ENCODE measurements at regions not wholly inside any gene's neighbourhood (a gene's known extent, or its start where the extent isn't known, plus 50 kb on each side); places are given as distances from the start of the nearest gene placed in this dataset.

- DNase-seq (ENCODE audit: low read depth): peak; percentile 62
Observed at GRCh38 chr5:13567819-13568218, 376.7 kb downstream of the DNAH5 start.

- DNase-seq (ENCODE audit: low read depth): peak; percentile 85
Observed at GRCh38 chr5:13566871-13567339, 377.6 kb downstream of the DNAH5 start.

GRCh38 chr5:13558408-13558807, 386.1 kb downstream of the DNAH5 start:
- no peak for DNase-seq (ENCODE audit: low read depth)

GRCh38 chr5:13553896-13554295, 390.6 kb downstream of the DNAH5 start:
- no peak for DNase-seq (ENCODE audit: low read depth)

DNA sequence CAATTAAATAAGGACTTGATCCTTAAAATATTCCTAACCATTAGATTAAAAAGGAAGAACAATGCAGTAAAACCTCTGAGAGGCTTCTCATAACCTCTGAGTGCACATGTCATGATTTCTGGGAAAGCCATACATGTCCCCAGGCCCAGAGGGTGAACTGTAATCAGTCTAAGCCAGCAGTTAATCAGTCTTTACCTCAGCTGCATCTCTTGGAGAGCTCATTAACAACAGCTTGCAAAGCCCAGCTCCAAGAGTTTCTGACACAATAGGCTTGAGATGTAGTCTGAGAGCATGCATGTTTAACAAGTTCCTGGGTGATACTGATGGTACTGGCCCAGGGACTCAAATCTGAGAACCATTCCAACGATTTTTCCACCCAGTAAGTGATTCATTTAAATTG, 392.1 kb downstream of the DNAH5 start:
- no peak for DNase-seq (ENCODE audit: low read depth)

- DNase-seq (ENCODE audit: low read depth): no peak
Observed at GRCh38 chr5:13551645-13552044, 392.8 kb downstream of the DNAH5 start.

DNA sequence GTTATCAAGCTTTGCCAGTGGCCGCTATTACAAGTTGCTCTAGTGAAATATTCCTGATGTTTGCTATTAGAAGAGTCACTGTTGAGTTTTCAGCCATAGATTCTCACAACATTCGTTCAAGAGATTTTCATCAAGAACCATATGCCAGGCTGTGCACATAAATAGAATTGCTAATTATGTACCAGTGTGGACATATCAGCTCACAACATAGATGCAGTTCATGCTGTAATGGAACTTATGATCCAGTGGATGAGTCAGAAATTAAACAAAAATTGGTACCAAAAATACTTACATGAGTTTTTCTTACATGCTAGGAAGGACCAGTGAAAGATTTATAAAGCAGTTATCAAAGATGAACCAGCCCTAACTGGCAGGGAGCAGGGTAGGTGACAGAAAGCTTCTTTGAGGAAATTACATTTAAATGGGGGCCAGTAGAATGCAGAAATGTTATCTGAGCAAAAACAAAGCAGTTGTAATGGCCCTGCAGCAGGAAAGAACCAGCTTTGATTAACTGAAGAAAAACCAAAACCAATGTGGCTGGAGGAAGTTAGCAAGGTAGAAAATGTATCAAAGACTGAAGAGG, 404.2 kb downstream of the DNAH5 start:
- DNase-seq (ENCODE audit: low read depth): no peak

DNA sequence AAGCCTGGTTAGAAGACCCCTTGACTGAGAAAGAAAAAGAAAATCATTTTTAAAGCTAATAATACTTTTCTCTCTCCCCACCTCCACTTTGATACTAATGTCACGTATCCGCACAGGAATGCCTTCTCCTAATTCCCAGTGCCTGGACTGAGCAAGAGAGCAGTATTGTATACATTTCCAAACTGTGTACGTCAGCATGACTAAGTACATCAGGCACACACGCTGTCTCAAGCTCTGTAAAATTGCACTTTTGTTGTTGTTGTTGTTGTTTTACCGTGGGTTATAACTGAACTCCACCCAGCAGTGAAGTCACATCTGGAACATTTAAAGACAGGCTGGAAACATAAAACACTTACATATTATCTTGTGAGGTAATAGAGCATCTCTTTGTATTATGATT, 407.6 kb downstream of the DNAH5 start:
- DNase-seq (ENCODE audit: low read depth): peak; percentile 36

DNA sequence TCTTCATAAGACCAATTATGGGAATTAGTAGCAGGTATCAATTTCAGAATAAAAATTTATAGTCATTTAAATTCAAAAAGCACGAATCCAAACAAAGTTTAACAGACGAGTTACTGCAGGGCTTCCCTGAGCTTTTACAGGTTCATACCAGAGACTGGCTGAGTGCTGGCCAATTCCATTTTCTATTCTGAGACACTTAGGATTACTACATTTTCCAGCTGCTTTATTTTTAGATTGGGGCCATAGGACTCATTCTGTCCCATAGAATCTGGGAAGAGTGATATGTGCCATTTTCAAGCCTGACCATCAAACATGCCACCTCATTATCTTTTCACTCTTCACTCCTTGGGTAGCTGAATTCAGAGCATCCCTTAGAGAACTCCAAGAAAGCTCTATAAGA, 410.7 kb downstream of the DNAH5 start:
- DNase-seq (ENCODE audit: low read depth): no peak

- DNase-seq (ENCODE audit: low read depth): peak; percentile 6
Observed at GRCh38 chr5:13529300-13529699, 415.2 kb downstream of the DNAH5 start.

DNA sequence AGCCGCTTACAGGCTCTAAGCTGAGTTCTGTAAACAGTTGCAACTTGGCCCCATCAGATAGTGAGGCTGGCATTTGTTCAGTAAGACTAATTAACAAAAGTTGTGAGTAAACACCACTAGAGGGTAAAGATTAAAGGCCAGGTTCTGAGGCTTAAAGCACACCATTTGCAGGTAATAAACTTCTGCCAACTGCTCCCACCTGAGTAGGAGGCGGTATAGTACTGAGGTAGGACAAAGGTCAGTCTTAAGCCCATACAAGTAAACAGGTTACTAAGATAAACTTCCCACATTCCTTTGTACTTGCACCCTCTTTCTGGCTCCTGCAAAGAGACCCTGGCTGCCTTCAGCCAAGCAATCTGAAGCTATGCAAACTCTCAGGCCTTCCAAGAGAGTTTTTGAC, 419.6 kb downstream of the DNAH5 start:
- DNase-seq (ENCODE audit: low read depth): no peak

DNA sequence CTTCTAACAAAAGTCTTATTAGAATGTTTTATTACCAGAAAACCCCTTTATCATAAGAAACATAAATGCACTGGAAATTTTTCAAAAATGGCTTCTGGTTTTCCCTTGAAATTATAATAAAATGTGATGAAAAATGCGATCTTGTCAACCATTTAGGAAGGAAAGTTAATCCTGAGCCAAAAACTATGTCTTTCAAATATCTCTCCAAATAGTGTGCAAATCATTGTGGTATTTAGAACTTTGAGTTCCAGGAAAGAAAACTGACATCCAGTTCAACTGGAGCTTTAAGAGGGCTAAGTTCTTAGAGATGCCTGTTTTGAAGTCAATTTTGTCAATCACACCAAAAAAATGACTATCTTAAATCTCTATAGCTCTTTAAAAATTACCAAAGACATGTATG, 425.4 kb downstream of the DNAH5 start:
- DNase-seq (ENCODE audit: low read depth): no peak

DNA sequence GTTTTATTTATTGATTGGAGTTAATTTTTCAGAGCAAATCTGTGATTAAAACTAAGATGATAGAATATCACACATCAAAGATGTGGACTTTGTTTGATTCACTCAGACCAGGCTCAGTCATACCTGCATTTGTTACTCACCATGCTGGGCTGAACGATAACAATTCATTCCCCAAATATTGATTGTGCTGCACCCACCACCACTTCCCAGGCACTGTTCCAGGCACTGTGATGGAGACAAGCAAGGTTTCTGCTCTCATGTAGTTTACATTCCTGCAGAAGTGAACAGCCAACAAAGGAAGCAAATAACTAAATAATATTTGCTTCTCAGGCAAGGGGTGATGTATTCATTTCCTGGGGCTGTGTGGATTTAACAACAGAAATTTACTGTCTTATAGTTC, 428.3 kb downstream of the DNAH5 start:
- no peak for DNase-seq (ENCODE audit: low read depth)

GRCh38 chr5:13511442-13511841, 433.0 kb downstream of the DNAH5 start:
- no peak for DNase-seq (ENCODE audit: low read depth)

DNA sequence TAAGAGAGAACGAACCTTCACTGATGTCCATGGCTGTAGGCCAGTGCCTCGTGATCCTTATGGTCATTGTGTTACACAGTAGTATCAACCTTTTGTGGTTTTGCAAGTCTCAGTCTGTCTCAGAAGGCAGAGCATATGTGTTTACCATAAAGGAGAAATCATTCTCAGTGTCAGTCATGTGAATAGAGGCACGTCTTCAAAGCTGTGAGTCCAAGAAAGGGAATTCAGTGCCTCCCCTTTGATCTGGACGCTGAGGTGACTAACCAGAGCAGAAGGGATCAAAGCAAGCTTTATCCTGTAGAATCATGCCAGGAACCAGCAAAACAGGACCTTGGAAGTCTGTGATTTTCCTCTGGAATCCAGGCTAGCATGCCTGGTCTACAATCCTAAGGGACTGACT, 433.9 kb downstream of the DNAH5 start:
- DNase-seq (ENCODE audit: low read depth): no peak

DNA sequence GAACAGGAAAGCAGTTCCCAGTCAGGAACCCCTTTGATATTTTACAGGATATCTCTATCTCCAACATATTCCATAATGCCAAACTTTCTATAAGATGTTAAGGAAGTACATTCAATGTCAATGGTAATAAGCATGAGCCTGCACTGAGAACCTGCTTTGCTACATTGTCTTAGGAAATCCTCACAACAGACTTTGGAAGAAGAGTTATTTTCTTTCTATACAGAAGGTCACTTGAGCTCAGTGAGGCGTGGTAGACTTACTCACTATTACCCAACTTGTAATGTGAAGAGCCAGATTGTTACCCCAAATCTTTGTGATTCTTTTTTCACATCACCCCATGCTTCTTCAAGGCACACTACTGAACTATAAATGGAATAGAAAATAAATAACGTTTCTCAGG, 435.9 kb downstream of the DNAH5 start:
- no peak for DNase-seq (ENCODE audit: low read depth)

- DNase-seq (ENCODE audit: low read depth): no peak
Observed at GRCh38 chr5:13505326-13505725, 439.2 kb downstream of the DNAH5 start.

DNA sequence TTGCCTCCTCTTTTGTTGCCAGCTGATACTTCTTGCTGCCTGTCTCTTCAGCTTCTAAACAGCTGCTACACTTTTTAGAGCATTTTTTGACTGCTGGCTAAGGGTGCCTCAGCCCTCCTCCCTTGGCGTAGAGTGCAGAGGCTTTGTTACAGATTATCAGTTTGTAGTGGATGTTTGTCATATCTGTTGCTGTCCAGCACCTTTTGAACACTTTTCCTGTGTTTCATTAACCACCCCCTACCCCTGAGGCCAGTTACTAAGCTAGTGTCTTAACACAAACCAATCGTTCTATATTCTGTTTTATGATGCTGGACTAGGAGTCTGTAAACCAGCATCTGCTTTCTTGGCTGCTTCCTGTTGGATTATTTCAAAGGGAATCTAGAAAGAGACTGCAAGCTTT, 441.5 kb downstream of the DNAH5 start:
- no peak for DNase-seq (ENCODE audit: low read depth)

GRCh38 chr5:13501176-13501575, 443.3 kb downstream of the DNAH5 start:
- peak; percentile 10 for DNase-seq (ENCODE audit: low read depth)

- DNase-seq (ENCODE audit: low read depth): no peak
Observed at GRCh38 chr5:13498279-13498678, 446.2 kb downstream of the DNAH5 start.

DNA sequence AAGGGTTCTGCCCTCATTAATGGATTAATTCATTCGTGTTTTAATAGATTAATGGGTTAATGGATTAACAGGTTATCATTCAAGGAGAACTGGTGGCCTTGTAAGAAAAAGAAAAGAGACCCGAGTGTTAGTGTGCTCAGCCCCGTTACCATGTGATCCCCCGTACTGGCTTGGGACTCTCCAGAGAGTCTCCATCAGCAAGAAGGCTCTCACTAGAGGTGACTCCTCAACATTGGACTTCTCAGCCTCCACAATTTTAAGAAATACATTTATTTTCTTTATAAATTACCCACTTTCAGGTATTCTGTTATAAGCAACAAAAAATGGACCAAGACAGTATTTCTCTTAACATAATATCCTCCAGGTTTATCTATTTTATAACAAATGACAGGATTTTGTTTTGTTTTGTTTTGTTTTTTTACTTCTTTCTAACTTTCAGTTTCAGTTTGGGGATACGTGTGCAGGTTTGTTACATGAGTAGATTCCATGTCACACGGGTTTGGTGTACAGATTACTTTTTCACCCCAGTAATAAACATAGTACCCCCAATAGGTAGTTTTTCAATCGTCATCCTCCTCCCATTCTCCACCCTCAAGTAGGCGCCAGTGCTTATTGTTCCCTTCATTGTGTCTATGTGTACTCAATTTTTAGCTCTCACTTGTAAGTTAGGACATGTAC, 456.1 kb downstream of the DNAH5 start:
- no peak for DNase-seq (ENCODE audit: low read depth)

GRCh38 chr5:13480834-13481233, 463.7 kb downstream of the DNAH5 start:
- DNase-seq (ENCODE audit: low read depth): peak; percentile 1

- DNase-seq (ENCODE audit: low read depth): peak; percentile 44
Observed at GRCh38 chr5:13478831-13479465, 465.5 kb downstream of the DNAH5 start.
